Natural killer cell (primary cell): ENCODE measurements at regions not wholly inside any gene's neighbourhood (a gene's known extent, or its start where the extent isn't known, plus 50 kb on each side); places are given as distances from the start of the nearest gene placed in this dataset.

Source experiments
- ATAC-seq, 3 donors: fragments of 150-1000 bp in 2 of 3; fragments of 200-7000 bp in 1 of 3; cut with Tn5 transposase; 1 replicate in 1 of 3; 2 replicates in 2 of 3; pipeline ENCODE4 v1.10.0; 2021; ENCODE audit warnings: mild to moderate bottlenecking in 2 of 3, moderate library complexity in 2 of 3
- DNase-seq, 2 donors: peaks; one replicate each; pipeline versions ENCODE4 v3.0.0 to v3.0.0-alpha.2; 2013 to 2021; ENCODE audit warnings: mixed read lengths in 1 of 2
- H3K27ac ChIP-seq: one replicate; pipeline ENCODE4 v1.5.1; 2013; ENCODE audit warnings: mild to moderate bottlenecking, low read length
- H3K27me3 ChIP-seq: one replicate; pipeline ENCODE4 v1.6.1; 2013; ENCODE audit warnings: low read length; ENCODE audit not compliant: control insufficient read depth, insufficient read depth
- H3K36me3 ChIP-seq: one replicate; pipeline ENCODE4 v1.6.1; 2013; ENCODE audit warnings: low read length; ENCODE audit not compliant: control insufficient read depth, insufficient read depth
- H3K4me1 ChIP-seq: one replicate; pipeline ENCODE4 v1.6.1; 2013; ENCODE audit warnings: low read length; ENCODE audit not compliant: control insufficient read depth, insufficient read depth
- H3K4me3 ChIP-seq: one replicate; pipeline ENCODE4 v1.5.1; 2013; ENCODE audit warnings: low read length
- H3K9me3 ChIP-seq: one replicate; pipeline ENCODE4 v1.6.1; 2013; ENCODE audit warnings: low read length; ENCODE audit not compliant: control insufficient read depth, insufficient read depth
- H3K27ac Mint-ChIP-seq, 2 donors: one replicate each; pipeline ENCODE4 v1.8.0; 2022; ENCODE audit warnings: mild to moderate bottlenecking in 2 of 2, mixed read lengths in 2 of 2, moderate library complexity in 1 of 2
- H3K27me3 Mint-ChIP-seq, 2 donors: one replicate each; pipeline ENCODE4 v1.8.0; 2022; ENCODE audit warnings: low read depth in 2 of 2, mixed read lengths in 2 of 2
- H3K36me3 Mint-ChIP-seq: one replicate; pipeline ENCODE4 v1.8.0; 2022; ENCODE audit warnings: mixed read lengths
- H3K4me1 Mint-ChIP-seq, 2 donors: one replicate each; pipeline ENCODE4 v1.8.0; 2022; ENCODE audit warnings: mixed read lengths in 2 of 2
- H3K4me3 Mint-ChIP-seq: one replicate; pipeline ENCODE4 v1.8.0; 2022; ENCODE audit warnings: mild to moderate bottlenecking, moderate library complexity, mixed read lengths
- H3K9me3 Mint-ChIP-seq, 2 donors: one replicate each; pipeline ENCODE4 v1.8.0; 2022; ENCODE audit warnings: mixed read lengths in 2 of 2
- CTCF ChIP-seq: fragments of 200-600 bp; IDR thresholded peaks from one replicate; pipeline ENCODE4 v1.8.0; 2022; ENCODE audit warnings: antibody characterized with exemption
- WGBS: methylation state at CpG from one replicate; pipeline ENCODE4 v1.1.7; 2013; ENCODE audit warnings: missing lambda C conversion rate; ENCODE audit not compliant: insufficient coverage; 5-methylcytosine and 5-hydroxymethylcytosine counted together
- intact Hi-C: fragments of 100-400 bp; cut with micrococcal nuclease; formaldehyde crosslinking; loops from one replicate; pipeline ENCODE4 v1.14.2; 2022

- no peak for ATAC-seq
- no peak for TF ChIP-seq CTCF
- H3K4me3 ChIP-seq: no peak overlapping the region
These were observed 274.6 kb upstream of the ESRRG start for GRCh38 chr1:216997831-216998230.

GRCh38 chr1:216997069-216997468, 273.8 kb upstream of the ESRRG start:
- H3K27me3 Mint-ChIP-seq: no peaks in the 10 kb centered on the region
- no peaks in the 10 kb centered on the region for H3K4me1 Mint-ChIP-seq
- no peaks in the 10 kb centered on the region for H3K36me3 Mint-ChIP-seq
- no peak overlapping the region for H3K27ac Mint-ChIP-seq
- Histone ChIP-seq H3K27ac (no peak overlapping the region), H3K4me1 (no peaks in the 10 kb centered on the region), H3K4me3 (no peak overlapping the region), H3K9me3 (no peaks in the 10 kb centered on the region), H3K36me3 (no peaks in the 10 kb centered on the region), H3K27me3 (no peaks in the 10 kb centered on the region)
- intact Hi-C loops: no loop called here
- DNase-seq (no peak), ATAC-seq (no peak)
- H3K9me3 Mint-ChIP-seq: peaks cover 10 to 11% of the 10 kb centered on the region in 2 donors
- WGBS: 78% methylated on average over 2 of the region's 3 CpGs
- TF ChIP-seq CTCF: no peak
- no peak overlapping the region for H3K4me3 Mint-ChIP-seq

More at GRCh38 chr1:216997831-216998230, 274.6 kb upstream of the ESRRG start:
- intact Hi-C loops: no loop called here
- H3K9me3 Mint-ChIP-seq: peaks cover 8 to 10% of the 10 kb centered on the region in 2 donors
- WGBS: no CpG with 5 or more reads among the region's 1 CpG
- no peak overlapping the region for H3K27ac Mint-ChIP-seq
- no peaks in the 10 kb centered on the region for H3K4me1 Mint-ChIP-seq
- no peaks in the 10 kb centered on the region for H3K36me3 Mint-ChIP-seq
- Histone ChIP-seq H3K27me3 (no peaks in the 10 kb centered on the region), H3K27ac (no peak overlapping the region), H3K4me1 (no peaks in the 10 kb centered on the region), H3K9me3 (no peaks in the 10 kb centered on the region), H3K36me3 (no peaks in the 10 kb centered on the region)
- no peak for DNase-seq
- H3K4me3 Mint-ChIP-seq: no peak overlapping the region
- no peaks in the 10 kb centered on the region for H3K27me3 Mint-ChIP-seq

GRCh38 chr1:216984536-216984935, 261.3 kb upstream of the ESRRG start:
- H3K27ac Mint-ChIP-seq: no peak overlapping the region
- no peaks in the 10 kb centered on the region for H3K27me3 Mint-ChIP-seq
- no peak for ATAC-seq
- intact Hi-C loops: no loop called here
- no peak overlapping the region for H3K4me3 Mint-ChIP-seq
- H3K36me3 ChIP-seq: no peaks in the 10 kb centered on the region
- H3K4me1 Mint-ChIP-seq: no peaks in the 10 kb centered on the region
- H3K9me3 Mint-ChIP-seq: peaks cover 12 to 17% of the 10 kb centered on the region in 2 donors
- H3K36me3 Mint-ChIP-seq: no peaks in the 10 kb centered on the region
- no peaks in the 10 kb centered on the region for H3K4me1 ChIP-seq
- WGBS: 43% methylated on average over 1 of the region's 1 CpG
- DNase-seq: no peak
- no peaks in the 10 kb centered on the region for H3K9me3 ChIP-seq
- H3K27ac ChIP-seq: no peak overlapping the region
- no peak overlapping the region for H3K4me3 ChIP-seq
- H3K27me3 ChIP-seq: no peaks in the 10 kb centered on the region
- TF ChIP-seq CTCF: no peak

GRCh38 chr1:216983823-216984222, 260.6 kb upstream of the ESRRG start:
- Mint-ChIP-seq H3K27me3 (no peaks in the 10 kb centered on the region), H3K4me1 (no peaks in the 10 kb centered on the region), H3K9me3 (peaks cover 12 to 17% of the 10 kb centered on the region in 2 donors), H3K36me3 (no peaks in the 10 kb centered on the region), H3K4me3 (no peak overlapping the region), H3K27ac (no peak overlapping the region)
- Histone ChIP-seq H3K36me3 (no peaks in the 10 kb centered on the region), H3K4me3 (no peak overlapping the region), H3K27ac (no peak overlapping the region), H3K4me1 (no peaks in the 10 kb centered on the region), H3K27me3 (no peaks in the 10 kb centered on the region), H3K9me3 (no peaks in the 10 kb centered on the region)
- TF ChIP-seq CTCF: no peak
- ATAC-seq (no peak), DNase-seq (no peak)
- WGBS: 82% methylated on average over 4 of the region's 6 CpGs
- intact Hi-C loops: no loop called here
